GM21360 (cell line): ENCODE measurements at regions not wholly inside any gene's neighbourhood (a gene's known extent, or its start where the extent isn't known, plus 50 kb on each side); places are given as distances from the start of the nearest gene placed in this dataset.

Source experiments
- ATAC-seq: cut with Tn5 transposase; IDR thresholded peaks from one replicate; pipeline ENCODE4 v1.9.1; 2021; ENCODE audit warnings: mild to moderate bottlenecking, moderate library complexity; ENCODE audit not compliant: unreplicated experiment

GRCh38 chr2:6679471-6679870, 186.2 kb downstream of the CMPK2 start:
- ATAC-seq, result no peak

- no peak for ATAC-seq
Measured at GRCh38 chr2:6683516-6683915, 182.2 kb downstream of the CMPK2 start.

- ATAC-seq, result no peak
Measured at GRCh38 chr2:6685447-6685846, 180.3 kb downstream of the CMPK2 start.

- no peak for ATAC-seq
Measured at GRCh38 chr2:6692056-6692455, 173.7 kb downstream of the CMPK2 start.

- ATAC-seq, result no peak
Measured at GRCh38 chr2:6692819-6693218, 172.9 kb downstream of the CMPK2 start.

GRCh38 chr2:6694555-6694954, 171.2 kb downstream of the CMPK2 start:
- ATAC-seq, result no peak

- ATAC-seq, result no peak
Measured at GRCh38 chr2:6700335-6700734, 165.4 kb downstream of the CMPK2 start.

- ATAC-seq, result no peak
Measured at GRCh38 chr2:6704077-6704476, 161.6 kb downstream of the CMPK2 start.

- no peak for ATAC-seq
Measured at GRCh38 chr2:6721395-6721794, 144.3 kb downstream of the CMPK2 start.

- ATAC-seq, result no peak
Measured at GRCh38 chr2:6722574-6722973, 143.1 kb downstream of the CMPK2 start.

GRCh38 chr2:6723865-6724604, 141.7 kb downstream of the CMPK2 start:
- no peak for ATAC-seq

GRCh38 chr2:6724605-6725140, 141.0 kb downstream of the CMPK2 start:
- no peak for ATAC-seq

- no peak for ATAC-seq
Measured at GRCh38 chr2:6728156-6728555, 137.6 kb downstream of the CMPK2 start.

GRCh38 chr2:6730003-6730402, 135.7 kb downstream of the CMPK2 start:
- no peak for ATAC-seq

- ATAC-seq, result no peak
Measured at GRCh38 chr2:6730649-6731532, 134.8 kb downstream of the CMPK2 start.

GRCh38 chr2:6739547-6739946, 126.2 kb downstream of the CMPK2 start:
- ATAC-seq, result no peak

GRCh38 chr2:6741229-6741628, 124.5 kb downstream of the CMPK2 start:
- no peak for ATAC-seq

- no peak for ATAC-seq
Measured at GRCh38 chr2:6744038-6744437, 121.7 kb downstream of the CMPK2 start.

- no peak for ATAC-seq
Measured at GRCh38 chr2:6747433-6747832, 118.3 kb downstream of the CMPK2 start.

GRCh38 chr2:6748406-6749067, 117.2 kb downstream of the CMPK2 start:
- no peak for ATAC-seq

GRCh38 chr2:6749962-6750361, 115.7 kb downstream of the CMPK2 start:
- ATAC-seq, result no peak
